Endothelial cell of umbilical vein (primary cell): ENCODE measurements at regions not wholly inside any gene's neighbourhood (a gene's known extent, or its start where the extent isn't known, plus 50 kb on each side); places are given as distances from the start of the nearest gene placed in this dataset.

ENCODE experiments used
- BruUV-seq: library from RNA; stranded (reverse); fragments of 400-500 nt; replicated peaks from 2 replicates; lab custom pipeline; 2021; lab: Mats Ljungman, UMichigan
- CTCF ChIA-PET: fragments of 300-600, 350-600 bp; sonication (Branson Sonifier 250); formaldehyde crosslinking; loops from one replicate; lab custom pipeline; 2021; ENCODE audit warnings: antibody characterized with exemption, inconsistent platforms; lab: Charles Lee
- POLR2A ChIA-PET: fragments of 300-600, 350-600 bp; sonication (Branson Sonifier 250); formaldehyde crosslinking; loops from one replicate; lab custom pipeline; 2021; ENCODE audit warnings: antibody characterized with exemption, inconsistent platforms; lab: Charles Lee
- DNase-seq: peaks from one replicate; pipeline ENCODE4 v3.0.0-alpha.2; 2011; ENCODE audit warnings: low read depth, low spot score
- FAIRE-seq: peaks from 2 replicates; lab custom pipeline; 2011; peaks lifted over from hg19 to GRCh38; lab: Jason Lieb, UNC
- H2AFZ ChIP-seq: 2 replicates; pipeline ENCODE4 v1.6.0; 2012; ENCODE audit warnings: low read depth, low read length, control low read depth, inconsistent platforms
- H3K27ac ChIP-seq: 2 replicates; pipeline ENCODE4 v1.5.1; 2011; ENCODE audit warnings: low read depth, mild to moderate bottlenecking, control low read depth, low read length, moderate library complexity; ENCODE audit not compliant: insufficient read depth
- H3K27me3 ChIP-seq, 2 experiments: 2 replicates each; pipeline versions ENCODE4 v1.6.0 to v1.6.1; 2011; ENCODE audit warnings: low read length in 2 of 2, mixed read lengths in 1 of 2; ENCODE audit not compliant: control insufficient read depth in 2 of 2, insufficient read depth in 2 of 2
- H3K36me3 ChIP-seq, 2 experiments: 2 replicates in 1 of 2; 3 replicates in 1 of 2; pipeline ENCODE4 v1.5.1; 2011; ENCODE audit warnings: low read length in 2 of 2, mild to moderate bottlenecking in 1 of 2, moderate library complexity in 1 of 2; ENCODE audit not compliant: control insufficient read depth in 2 of 2, insufficient read depth in 2 of 2; ENCODE audit errors: extremely low read depth in 1 of 2
- H3K4me1 ChIP-seq: 3 replicates; pipeline ENCODE4 v1.5.1; 2011; ENCODE audit warnings: mild to moderate bottlenecking, low read length; ENCODE audit not compliant: control insufficient read depth, insufficient read depth; ENCODE audit errors: extremely low read depth
- H3K4me2 ChIP-seq: 2 replicates; pipeline ENCODE4 v1.6.1; 2011; ENCODE audit warnings: low read length, control low read depth, mixed read lengths; ENCODE audit not compliant: insufficient read depth
- H3K4me3 ChIP-seq, 3 experiments: fragments of 200-600 bp in 1 of 3; sonication (generic), shearing (Covaris generic) in 1 of 3; replicated peaks in 1 of 3; 2 replicates each; pipeline ENCODE4 v1.5.1; 2011 to 2016; ENCODE audit warnings: control low read depth in 3 of 3, low read length in 3 of 3, mild to moderate bottlenecking in 2 of 3, inconsistent platforms in 1 of 3, low read depth in 1 of 3, moderate library complexity in 1 of 3; ENCODE audit not compliant: insufficient read depth in 1 of 3
- H3K79me2 ChIP-seq: 2 replicates; pipeline ENCODE4 v1.6.0; 2012; ENCODE audit warnings: low read length, inconsistent platforms; ENCODE audit not compliant: control insufficient read depth, insufficient read depth
- H3K9ac ChIP-seq: replicated peaks from 2 replicates; pipeline ENCODE3; 2011; ENCODE audit warnings: low read length, control low read depth; ENCODE audit not compliant: insufficient read depth; ENCODE audit errors: extremely low read depth
- H3K9me1 ChIP-seq: replicated peaks from 3 replicates; pipeline ENCODE4 v1.6.0; 2011; ENCODE audit warnings: mild to moderate bottlenecking, low read length; ENCODE audit not compliant: control insufficient read depth, insufficient read depth; ENCODE audit errors: extremely low read depth
- H3K9me3 ChIP-seq: replicated peaks from 2 replicates; pipeline ENCODE4 v1.5.1; 2012; ENCODE audit warnings: low read length, inconsistent platforms; ENCODE audit not compliant: control insufficient read depth, insufficient read depth
- H4K20me1 ChIP-seq: replicated peaks from 2 replicates; pipeline ENCODE3; 2011; ENCODE audit warnings: mild to moderate bottlenecking, low read length; ENCODE audit not compliant: control insufficient read depth, insufficient read depth; ENCODE audit errors: extremely low read depth
- CTCF ChIP-seq, 2 donors: IDR thresholded peaks; 1 replicate in 1 of 2; 2 replicates in 1 of 2; pipeline ENCODE4 v1.5.1; 2011; ENCODE audit warnings: low read length in 2 of 2, mild to moderate bottlenecking in 2 of 2, moderate library complexity in 2 of 2, control low read depth in 1 of 2, inconsistent platforms in 1 of 2, low read depth in 1 of 2; ENCODE audit not compliant: insufficient read depth in 1 of 2; ENCODE audit errors: extremely low read depth in 1 of 2
- EZH2 ChIP-seq: IDR thresholded peaks from 2 replicates; pipeline ENCODE4 v1.6.1; 2012; ENCODE audit warnings: borderline replicate concordance, low read depth, mild to moderate bottlenecking, moderate library complexity, low read length, inconsistent platforms; ENCODE audit not compliant: severe bottlenecking
- FOS ChIP-seq: IDR thresholded peaks from 2 replicates; pipeline ENCODE4 v1.6.1; 2011; ENCODE audit warnings: mild to moderate bottlenecking, low read length, moderate library complexity, borderline replicate concordance; ENCODE audit not compliant: insufficient read depth
- GATA2 ChIP-seq: IDR thresholded peaks from 2 replicates; pipeline ENCODE4 v1.7.0; 2011; ENCODE audit warnings: low read depth, mild to moderate bottlenecking, moderate library complexity, mixed read lengths, low read length; ENCODE audit not compliant: insufficient read length, insufficient read depth
- JUN ChIP-seq: IDR thresholded peaks from 2 replicates; pipeline ENCODE4 v1.6.1; 2011; ENCODE audit warnings: borderline replicate concordance, low read depth; ENCODE audit not compliant: insufficient read length, insufficient read depth
- MAX ChIP-seq: IDR thresholded peaks from 2 replicates; pipeline ENCODE4 v1.6.1; 2011; ENCODE audit not compliant: insufficient read depth, insufficient read length
- MYC ChIP-seq: IDR thresholded peaks from one replicate; pipeline ENCODE4 v1.6.1; 2011; ENCODE audit warnings: mild to moderate bottlenecking, low read depth, low read length
- POLR2A ChIP-seq: IDR thresholded peaks from 2 replicates; pipeline ENCODE4 v1.6.1; 2012; ENCODE audit warnings: low read depth, mild to moderate bottlenecking, control low read depth, low read length
- POLR2AphosphoS5 ChIP-seq: IDR thresholded peaks from 2 replicates; pipeline ENCODE4 v1.6.1; 2012; ENCODE audit warnings: low read depth, mild to moderate bottlenecking, control low read depth, low read length, moderate library complexity; ENCODE audit not compliant: insufficient read depth
- dilution Hi-C: fragments of 300-500 bp; cut with MboI; formaldehyde crosslinking; loops from one replicate; pipeline ENCODE4 v1.15.0; 2019; ENCODE audit warnings: low sequenced_read_pairs; ENCODE audit not compliant: extremely low pct_ligation_motif_present
- intact Hi-C: fragments of 100-400 bp; cut with micrococcal nuclease; formaldehyde crosslinking; loops from one replicate; pipeline ENCODE4 v1.10.0; 2022

GRCh38 chr10:14447094-14447839 lies 116.5 kb upstream of the FRMD4A start:
- H3K4me2 ChIP-seq, result no peak overlapping the region
- H3K9me3 ChIP-seq, result no peaks in the 10 kb centered on the region
- BruUV-seq, result no TSS peak
- H3K9ac ChIP-seq, result no peak overlapping the region
- no peaks in the 10 kb centered on the region for H3K4me1 ChIP-seq
- intact Hi-C loops, result no loop called here
- no peak for TF ChIP-seq MYC
- TF ChIP-seq POLR2A, result no peak
- no peak for TF ChIP-seq FOS
- TF ChIP-seq MAX, result no peak
- no peak for TF ChIP-seq JUN
- no peak for TF ChIP-seq POLR2AphosphoS5
- TF ChIP-seq CTCF (IDR thresholded peaks at IDR 0.05; ENCODE audit: extremely low read depth in 1 of 2, insufficient read depth in 1 of 2, low read depth in 1 of 2, low read length in 2 of 2), result no peak
- TF ChIP-seq GATA2, result no peak
- TF ChIP-seq EZH2, result no peak
- POLR2A ChIA-PET, result no interaction called here
- H3K27me3 ChIP-seq, result peaks cover 0 to 6% of the 10 kb centered on the region in 2 experiments
- H2AFZ ChIP-seq, result no peak overlapping the region
- no peak for DNase-seq
- H3K27ac ChIP-seq, result no peak overlapping the region
- CTCF ChIA-PET, result no interaction called here
- H3K79me2 ChIP-seq, result no peaks in the 10 kb centered on the region
- H4K20me1 ChIP-seq, result no peaks in the 10 kb centered on the region
- no peak overlapping the region for H3K4me3 ChIP-seq
- H3K9me1 ChIP-seq, result no peaks in the 10 kb centered on the region
- no peak for FAIRE-seq
- dilution Hi-C loops, result no loop called here
- no peaks in the 10 kb centered on the region for H3K36me3 ChIP-seq
